HEK293T (cell line): ENCODE measurements at regions not wholly inside any gene's neighbourhood (a gene's known extent, or its start where the extent isn't known, plus 50 kb on each side); places are given as distances from the start of the nearest gene placed in this dataset.

Source experiments
- ELF4 ChIP-seq: fragments of 450-650 bp; IDR thresholded peaks from 2 replicates; pipeline ENCODE4 v1.6.1; 2017; ENCODE audit warnings: antibody characterized with exemption
- FOXK2 ChIP-seq: fragments of 450-650 bp; IDR thresholded peaks from 2 replicates; pipeline ENCODE4 v1.6.1; 2016; ENCODE audit warnings: mild to moderate bottlenecking
- SUZ12 ChIP-seq: fragments of 450-650 bp; IDR thresholded peaks from 2 replicates; pipeline ENCODE4 v1.6.1; 2016; ENCODE audit warnings: mild to moderate bottlenecking

GRCh38 chr6:91075244-91075976 is 488.5 kb upstream of the MAP3K7 start:
- TF ChIP-seq FOXK2, result no peak
- no peak for TF ChIP-seq SUZ12
- no peak for TF ChIP-seq ELF4
